ENCODE measurements at regions not wholly inside any gene's neighbourhood (a gene's known extent, or its start where the extent isn't known, plus 50 kb on each side); places are given as distances from the start of the nearest gene placed in this dataset.
A peak's percentile ranks its signal among the peaks of the same experiment; 100 is the strongest.
"Not testable (repeated sequence)": the region's sequence is repeated elsewhere in the genome, so short reads cannot be mapped to it uniquely, and the experiment has no call there.

GRCh38 chr4:3878678-3879077 lies 112.5 kb downstream of the ADRA2C start:
- DNase-seq (ENCODE audit: low read depth in 2 of 3, low spot score in 2 of 3): no peak

GRCh38 chr4:3879681-3880614 lies 113.8 kb downstream of the ADRA2C start:
- no peak for DNase-seq (ENCODE audit: low read depth in 2 of 3, low spot score in 2 of 3)

GRCh38 chr4:3880615-3881120 lies 114.5 kb downstream of the ADRA2C start:
- DNase-seq (ENCODE audit: low read depth in 2 of 3, low spot score in 2 of 3): peak; percentile 32 to 47 (median 42)

GRCh38 chr4:3882316-3882885 lies 116.2 kb downstream of the ADRA2C start:
- DNase-seq (ENCODE audit: low read depth in 2 of 3, low spot score in 2 of 3): not testable (repeated sequence)

- DNase-seq (ENCODE audit: low read depth in 2 of 3, low spot score in 2 of 3): not testable (repeated sequence)
These were observed 118.1 kb downstream of the ADRA2C start for GRCh38 chr4:3884261-3884660.

- not testable (repeated sequence) for DNase-seq (ENCODE audit: low read depth in 2 of 3, low spot score in 2 of 3)
These were observed 127.4 kb downstream of the ADRA2C start for GRCh38 chr4:3893590-3893989.

GRCh38 chr4:3894086-3894959 lies 128.1 kb downstream of the ADRA2C start:
- not testable (repeated sequence) for DNase-seq (ENCODE audit: low read depth in 2 of 3, low spot score in 2 of 3)

GRCh38 chr4:3896441-3896840 lies 130.3 kb downstream of the ADRA2C start:
- no peak for DNase-seq (ENCODE audit: low read depth in 2 of 3, low spot score in 2 of 3)

GRCh38 chr4:3896871-3897578 lies 130.8 kb downstream of the ADRA2C start:
- not testable (repeated sequence) for DNase-seq (ENCODE audit: low read depth in 2 of 3, low spot score in 2 of 3)

- no peak for DNase-seq (ENCODE audit: low read depth in 2 of 3, low spot score in 2 of 3)
These were observed 131.9 kb downstream of the ADRA2C start for GRCh38 chr4:3898098-3898497.

GRCh38 chr4:3898928-3899327 lies 132.7 kb downstream of the ADRA2C start:
- DNase-seq (ENCODE audit: low read depth in 2 of 3, low spot score in 2 of 3): not testable (repeated sequence)

GRCh38 chr4:3904264-3904955 lies 138.2 kb downstream of the ADRA2C start:
- DNase-seq (ENCODE audit: low read depth in 2 of 3, low spot score in 2 of 3): not testable (repeated sequence)

GRCh38 chr4:3909616-3910015 lies 143.4 kb downstream of the ADRA2C start:
- DNase-seq (ENCODE audit: low read depth in 2 of 3, low spot score in 2 of 3): not testable (repeated sequence)

- DNase-seq (ENCODE audit: low read depth in 2 of 3, low spot score in 2 of 3): not testable (repeated sequence)
These were observed 144.2 kb downstream of the ADRA2C start for GRCh38 chr4:3910161-3910950.

GRCh38 chr4:3911252-3911856 lies 145.2 kb downstream of the ADRA2C start:
- DNase-seq (ENCODE audit: low read depth in 2 of 3, low spot score in 2 of 3): no peak

GRCh38 chr4:3914511-3914910 lies 148.3 kb downstream of the ADRA2C start:
- not testable (repeated sequence) for DNase-seq (ENCODE audit: low read depth in 2 of 3, low spot score in 2 of 3)

GRCh38 chr4:3919509-3919908 lies 153.3 kb downstream of the ADRA2C start:
- not testable (repeated sequence) for DNase-seq (ENCODE audit: low read depth in 2 of 3, low spot score in 2 of 3)

- DNase-seq (ENCODE audit: low read depth in 2 of 3, low spot score in 2 of 3): not testable (repeated sequence)
These were observed 155.7 kb downstream of the ADRA2C start for GRCh38 chr4:3921902-3922301.

- DNase-seq (ENCODE audit: low read depth in 2 of 3, low spot score in 2 of 3): not testable (repeated sequence)
These were observed 159.7 kb downstream of the ADRA2C start for GRCh38 chr4:3925841-3926240.
